ENCODE measurements at regions not wholly inside any gene's neighbourhood (a gene's known extent, or its start where the extent isn't known, plus 50 kb on each side); places are given as distances from the start of the nearest gene placed in this dataset.
A peak's percentile ranks its signal among the peaks of the same experiment; 100 is the strongest.

DNA sequence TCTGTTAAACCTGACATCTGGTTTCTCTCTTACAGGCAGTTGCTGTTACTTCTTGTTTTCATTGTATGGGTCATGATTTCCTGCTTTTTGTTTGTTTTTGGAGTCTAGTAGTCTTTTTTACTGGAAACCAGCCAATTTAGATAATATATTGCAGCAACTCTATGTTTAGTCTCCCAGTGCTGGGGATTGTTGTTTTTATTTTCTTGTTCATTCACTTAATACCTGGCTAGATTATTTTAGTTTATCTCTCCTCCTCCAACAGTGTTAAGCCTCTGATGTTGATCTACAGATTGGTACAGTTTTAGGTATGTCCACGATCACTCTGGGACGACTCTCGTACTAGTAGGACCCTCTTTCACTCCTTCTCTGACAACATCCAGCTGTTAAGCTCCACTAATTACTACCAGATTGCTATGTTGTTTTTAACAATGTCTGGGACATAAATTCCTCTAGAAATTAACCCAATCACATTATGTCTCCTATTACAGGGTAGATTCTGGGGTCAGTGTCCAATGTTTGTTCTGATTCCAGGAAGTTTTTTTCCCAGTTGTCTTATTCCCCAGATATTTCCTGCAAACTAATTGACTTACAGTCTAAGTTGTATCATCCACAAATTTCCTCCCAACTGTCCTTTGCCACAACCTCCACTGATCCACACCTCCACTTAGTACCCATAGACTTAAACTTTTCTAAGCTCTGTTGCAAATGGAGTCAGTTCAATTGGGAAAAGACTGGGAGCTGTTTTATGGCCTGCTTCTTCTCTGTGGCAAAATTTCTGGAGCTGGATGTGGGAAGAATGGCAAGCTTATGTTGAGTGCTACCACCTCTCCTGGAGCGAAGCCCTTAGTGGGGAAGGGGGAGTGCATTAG is 1280.6 kb upstream of the CNTN5 start:
- TF ChIP-seq POLR2AphosphoS5 (IDR thresholded peaks at IDR 0.05) (no peak), POLR2A (IDR thresholded peaks at IDR 0.05) (no peak)
- TF ChIP-seq, protein P1, sequence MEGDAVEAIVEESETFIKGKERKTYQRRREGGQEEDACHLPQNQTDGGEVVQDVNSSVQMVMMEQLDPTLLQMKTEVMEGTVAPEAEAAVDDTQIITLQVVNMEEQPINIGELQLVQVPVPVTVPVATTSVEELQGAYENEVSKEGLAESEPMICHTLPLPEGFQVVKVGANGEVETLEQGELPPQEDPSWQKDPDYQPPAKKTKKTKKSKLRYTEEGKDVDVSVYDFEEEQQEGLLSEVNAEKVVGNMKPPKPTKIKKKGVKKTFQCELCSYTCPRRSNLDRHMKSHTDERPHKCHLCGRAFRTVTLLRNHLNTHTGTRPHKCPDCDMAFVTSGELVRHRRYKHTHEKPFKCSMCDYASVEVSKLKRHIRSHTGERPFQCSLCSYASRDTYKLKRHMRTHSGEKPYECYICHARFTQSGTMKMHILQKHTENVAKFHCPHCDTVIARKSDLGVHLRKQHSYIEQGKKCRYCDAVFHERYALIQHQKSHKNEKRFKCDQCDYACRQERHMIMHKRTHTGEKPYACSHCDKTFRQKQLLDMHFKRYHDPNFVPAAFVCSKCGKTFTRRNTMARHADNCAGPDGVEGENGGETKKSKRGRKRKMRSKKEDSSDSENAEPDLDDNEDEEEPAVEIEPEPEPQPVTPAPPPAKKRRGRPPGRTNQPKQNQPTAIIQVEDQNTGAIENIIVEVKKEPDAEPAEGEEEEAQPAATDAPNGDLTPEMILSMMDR (IDR thresholded peaks at IDR 0.05): no peak
- no peak for DNase-seq (ENCODE audit: low spot score in 2 of 2)
- Histone ChIP-seq H3K36me3 (no peaks in the 10 kb centered on the region), H3K9me3 (peaks cover 3 to 5% of the 10 kb centered on the region in 2 donors), H3K4me3 (no peak overlapping the region), H3K27me3 (no peaks in the 10 kb centered on the region), H3K27ac (peak overlapping the region in 1 of 2 donors; percentile 25), H3K4me1 (no peaks in the 10 kb centered on the region)
- intact Hi-C loops (cut with DNase I; ENCODE audit: low total_unique reads): no loop called here

DNA sequence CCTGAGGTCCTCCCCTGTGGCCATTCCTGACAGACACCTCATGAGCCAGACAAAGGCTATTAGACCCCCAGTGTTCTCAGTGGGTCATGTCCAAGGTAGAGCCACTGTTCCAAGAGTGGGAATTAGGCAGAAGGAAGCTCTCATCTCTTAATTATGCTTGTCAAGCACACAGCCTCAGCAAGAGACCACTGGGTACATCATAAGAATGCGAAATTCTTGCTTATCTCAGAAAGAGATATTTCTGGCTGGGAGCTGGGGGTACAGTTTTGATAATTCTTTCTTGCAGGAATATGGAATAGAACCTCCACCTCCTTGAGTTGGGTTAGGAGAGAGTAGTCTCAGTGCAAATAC is 1280.0 kb upstream of the CNTN5 start:
- intact Hi-C loops (cut with DNase I; ENCODE audit: low total_unique reads): no loop called here
- TF ChIP-seq POLR2A (IDR thresholded peaks at IDR 0.05) (no peak), POLR2AphosphoS5 (IDR thresholded peaks at IDR 0.05) (no peak)
- TF ChIP-seq, protein P1 (IDR thresholded peaks at IDR 0.05): no peak
- Histone ChIP-seq H3K27me3 (no peaks in the 10 kb centered on the region), H3K27ac (no peak overlapping the region), H3K4me1 (no peaks in the 10 kb centered on the region), H3K4me3 (no peak overlapping the region), H3K36me3 (no peaks in the 10 kb centered on the region), H3K9me3 (peaks cover 0 to 3% of the 10 kb centered on the region in 2 donors)
- DNase-seq (ENCODE audit: low spot score in 2 of 2): no peak

DNA sequence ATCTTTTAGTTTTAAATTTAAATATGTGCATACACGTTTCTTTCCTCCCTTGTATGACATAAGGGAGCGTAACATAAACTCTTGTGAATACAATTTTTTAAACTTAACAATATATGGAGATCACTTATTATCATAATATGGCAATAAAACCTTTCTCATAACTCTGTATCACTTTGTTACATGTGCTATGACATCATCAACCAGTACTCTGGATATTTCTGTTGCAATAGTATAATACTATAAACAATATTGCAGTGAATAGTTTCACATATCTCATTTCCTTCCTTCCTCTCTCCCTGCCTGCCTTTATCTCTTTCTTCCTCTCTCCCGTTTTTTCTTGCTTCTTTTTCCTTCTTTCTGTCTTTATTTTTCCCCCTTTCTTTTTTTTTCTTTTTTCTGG is 1278.0 kb upstream of the CNTN5 start:
- no peaks in the 10 kb centered on the region for H3K36me3 ChIP-seq
- H3K4me1 ChIP-seq: no peaks in the 10 kb centered on the region
- no peak overlapping the region for H3K27ac ChIP-seq
- intact Hi-C loops (cut with DNase I; ENCODE audit: low total_unique reads): no loop called here
- no peak overlapping the region for H3K4me3 ChIP-seq
- peaks cover 0 to 3% of the 10 kb centered on the region in 2 donors for H3K9me3 ChIP-seq
- no peak for DNase-seq (ENCODE audit: low spot score in 2 of 2)
- TF ChIP-seq, protein P1 (IDR thresholded peaks at IDR 0.05): no peak
- H3K27me3 ChIP-seq: no peaks in the 10 kb centered on the region

DNA sequence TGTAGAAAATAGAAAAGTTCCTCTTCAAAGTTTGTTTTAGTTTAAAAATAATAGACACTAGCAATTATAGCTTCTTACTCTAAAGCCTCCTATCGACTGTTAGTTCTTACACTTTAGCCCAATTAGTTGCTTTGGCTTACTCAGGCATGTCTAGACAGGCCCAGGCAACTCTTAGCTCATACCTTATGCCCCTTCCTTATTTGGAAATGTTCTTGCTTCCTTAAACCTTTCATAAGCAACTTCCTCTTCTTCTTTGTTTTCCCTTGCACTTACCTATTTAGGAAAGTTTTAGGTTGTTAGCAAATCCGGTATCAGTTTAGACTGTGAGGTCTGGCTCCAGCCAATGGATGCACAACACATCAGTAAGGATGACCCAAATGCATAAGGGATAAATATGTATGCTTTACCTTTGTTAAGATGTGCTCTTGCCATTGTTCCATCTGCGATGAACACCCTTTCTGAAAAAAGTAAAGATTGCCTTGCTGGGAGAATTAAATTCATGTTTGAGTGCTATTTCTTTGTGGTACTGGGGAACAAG is 1277.5 kb upstream of the CNTN5 start:
- no peak for DNase-seq (ENCODE audit: low spot score in 2 of 2)
- Histone ChIP-seq H3K27ac (no peak overlapping the region), H3K4me3 (no peak overlapping the region), H3K9me3 (peaks cover 0 to 3% of the 10 kb centered on the region in 2 donors), H3K4me1 (no peaks in the 10 kb centered on the region), H3K36me3 (no peaks in the 10 kb centered on the region), H3K27me3 (no peaks in the 10 kb centered on the region)
- intact Hi-C loops (cut with DNase I; ENCODE audit: low total_unique reads): no loop called here
- TF ChIP-seq POLR2AphosphoS5 (IDR thresholded peaks at IDR 0.05) (no peak), POLR2A (IDR thresholded peaks at IDR 0.05) (no peak)
- TF ChIP-seq, protein P1 (IDR thresholded peaks at IDR 0.05): no peak

DNA sequence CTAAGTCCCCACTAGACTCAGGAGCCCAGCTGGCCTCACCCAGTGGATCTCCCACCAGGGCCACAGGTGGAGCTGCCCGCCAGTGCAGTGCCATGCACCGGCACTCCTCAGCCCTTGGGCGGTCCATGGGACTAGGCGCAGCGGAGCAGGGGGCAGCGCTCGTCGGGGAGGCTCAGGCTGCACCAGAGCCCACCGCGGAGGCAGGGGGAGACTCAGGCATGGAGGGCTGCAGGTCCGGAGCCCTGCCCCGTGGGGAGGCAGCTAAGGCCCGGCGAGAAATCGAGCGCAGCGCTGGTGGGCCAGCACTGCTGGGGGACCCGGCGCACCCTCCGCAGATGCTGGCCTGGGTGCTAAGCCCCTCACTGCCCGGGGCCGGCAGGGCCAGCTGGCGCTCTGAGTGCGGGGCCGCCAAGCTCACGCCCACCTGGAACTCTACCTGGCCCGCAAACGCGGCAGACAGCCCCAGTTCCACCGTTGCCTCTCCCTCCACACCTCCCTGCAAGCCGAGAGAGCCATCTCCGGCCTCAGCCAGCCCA is 1275.2 kb upstream of the CNTN5 start:
- Histone ChIP-seq H3K9me3 (no peaks in the 10 kb centered on the region), H3K4me3 (no peak overlapping the region), H3K36me3 (no peaks in the 10 kb centered on the region), H3K4me1 (no peaks in the 10 kb centered on the region), H3K27me3 (no peaks in the 10 kb centered on the region), H3K27ac (no peak overlapping the region)
- intact Hi-C loops (cut with DNase I; ENCODE audit: low total_unique reads): no loop called here
- TF ChIP-seq, protein P1 (IDR thresholded peaks at IDR 0.05): no peak
- no peak for DNase-seq (ENCODE audit: low spot score in 2 of 2)

Measured in breast epithelium (tissue), 4 donors.